ENCODE measurements at regions not wholly inside any gene's neighbourhood (a gene's known extent, or its start where the extent isn't known, plus 50 kb on each side); places are given as distances from the start of the nearest gene placed in this dataset.

DNA sequence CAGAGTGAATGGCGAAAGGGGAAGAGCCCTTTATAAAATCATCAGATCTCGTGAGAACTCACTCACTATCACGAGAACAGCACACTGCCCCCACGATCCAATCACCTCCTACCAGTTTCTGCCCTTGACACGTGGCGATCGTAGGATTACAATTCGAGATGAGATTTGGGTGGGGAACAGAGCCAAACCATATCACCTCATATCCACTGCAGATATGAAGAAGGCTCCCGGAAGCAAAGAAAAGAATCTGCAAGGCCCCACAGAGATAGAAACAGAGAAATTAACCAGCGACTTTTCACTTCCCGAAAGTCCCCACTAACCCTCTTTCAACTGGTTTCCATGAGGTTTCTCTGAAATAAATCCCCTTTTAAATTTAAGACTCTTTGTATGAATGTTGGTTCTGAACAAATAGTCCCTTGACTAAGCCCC lies 86.2 kb upstream of the IRF2BP2 start:
- TF ChIP-seq, protein P1, sequence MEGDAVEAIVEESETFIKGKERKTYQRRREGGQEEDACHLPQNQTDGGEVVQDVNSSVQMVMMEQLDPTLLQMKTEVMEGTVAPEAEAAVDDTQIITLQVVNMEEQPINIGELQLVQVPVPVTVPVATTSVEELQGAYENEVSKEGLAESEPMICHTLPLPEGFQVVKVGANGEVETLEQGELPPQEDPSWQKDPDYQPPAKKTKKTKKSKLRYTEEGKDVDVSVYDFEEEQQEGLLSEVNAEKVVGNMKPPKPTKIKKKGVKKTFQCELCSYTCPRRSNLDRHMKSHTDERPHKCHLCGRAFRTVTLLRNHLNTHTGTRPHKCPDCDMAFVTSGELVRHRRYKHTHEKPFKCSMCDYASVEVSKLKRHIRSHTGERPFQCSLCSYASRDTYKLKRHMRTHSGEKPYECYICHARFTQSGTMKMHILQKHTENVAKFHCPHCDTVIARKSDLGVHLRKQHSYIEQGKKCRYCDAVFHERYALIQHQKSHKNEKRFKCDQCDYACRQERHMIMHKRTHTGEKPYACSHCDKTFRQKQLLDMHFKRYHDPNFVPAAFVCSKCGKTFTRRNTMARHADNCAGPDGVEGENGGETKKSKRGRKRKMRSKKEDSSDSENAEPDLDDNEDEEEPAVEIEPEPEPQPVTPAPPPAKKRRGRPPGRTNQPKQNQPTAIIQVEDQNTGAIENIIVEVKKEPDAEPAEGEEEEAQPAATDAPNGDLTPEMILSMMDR (conservative IDR thresholded peaks at IDR 0.05; ENCODE audit: low read depth, low read length) = no peak
- no peak for TF ChIP-seq EZH2 (IDR thresholded peaks at IDR 0.05; ENCODE audit: borderline replicate concordance, low read depth, low read length, poor library complexity, severe bottlenecking)
